Astrocyte of the spinal cord (primary cell): ENCODE measurements at regions not wholly inside any gene's neighbourhood (a gene's known extent, or its start where the extent isn't known, plus 50 kb on each side); places are given as distances from the start of the nearest gene placed in this dataset.
"Not testable (repeated sequence)": the region's sequence is repeated elsewhere in the genome, so short reads cannot be mapped to it uniquely, and the experiment has no call there.

ENCODE experiments used
- DNase-seq: peaks from one replicate; pipeline ENCODE4 v3.0.0; 2011; ENCODE audit warnings: low read depth, low spot score
- H3K4me3 ChIP-seq: 2 replicates; pipeline ENCODE4 v1.5.1; 2011; ENCODE audit warnings: low read depth, mild to moderate bottlenecking, low read length, moderate library complexity
- in situ Hi-C: cut with HindIII; loops from 2 replicates; pipeline ENCODE4 v1.10.0; 2017; ENCODE audit warnings: low sequenced_read_pairs
- TF ChIP-seq, protein P1 (sequence below): IDR thresholded peaks from 2 replicates; pipeline ENCODE4 v1.5.1; 2012; ENCODE audit warnings: low read depth, mild to moderate bottlenecking, low read length, inconsistent platforms

DNA sequence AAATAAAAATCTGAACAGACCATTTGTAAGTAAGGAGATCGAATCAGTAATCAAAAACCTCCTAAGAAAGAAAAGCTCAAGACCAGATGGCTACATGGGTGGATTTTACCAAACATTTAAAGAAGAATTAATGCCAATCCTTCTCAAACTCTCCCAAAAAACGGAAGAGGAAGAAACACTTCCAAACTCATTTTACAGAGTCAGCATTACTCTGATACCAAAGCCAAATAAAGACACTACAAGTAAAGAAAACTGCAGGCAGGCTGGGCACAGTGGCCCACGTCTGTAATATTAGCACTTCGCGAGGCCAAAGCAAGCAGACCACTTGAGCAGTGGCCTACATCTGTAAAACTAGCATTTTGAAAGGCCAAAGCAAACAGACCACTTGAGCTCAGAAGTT, 159.8 kb downstream of the DPY19L2 start:
- TF ChIP-seq, protein P1, sequence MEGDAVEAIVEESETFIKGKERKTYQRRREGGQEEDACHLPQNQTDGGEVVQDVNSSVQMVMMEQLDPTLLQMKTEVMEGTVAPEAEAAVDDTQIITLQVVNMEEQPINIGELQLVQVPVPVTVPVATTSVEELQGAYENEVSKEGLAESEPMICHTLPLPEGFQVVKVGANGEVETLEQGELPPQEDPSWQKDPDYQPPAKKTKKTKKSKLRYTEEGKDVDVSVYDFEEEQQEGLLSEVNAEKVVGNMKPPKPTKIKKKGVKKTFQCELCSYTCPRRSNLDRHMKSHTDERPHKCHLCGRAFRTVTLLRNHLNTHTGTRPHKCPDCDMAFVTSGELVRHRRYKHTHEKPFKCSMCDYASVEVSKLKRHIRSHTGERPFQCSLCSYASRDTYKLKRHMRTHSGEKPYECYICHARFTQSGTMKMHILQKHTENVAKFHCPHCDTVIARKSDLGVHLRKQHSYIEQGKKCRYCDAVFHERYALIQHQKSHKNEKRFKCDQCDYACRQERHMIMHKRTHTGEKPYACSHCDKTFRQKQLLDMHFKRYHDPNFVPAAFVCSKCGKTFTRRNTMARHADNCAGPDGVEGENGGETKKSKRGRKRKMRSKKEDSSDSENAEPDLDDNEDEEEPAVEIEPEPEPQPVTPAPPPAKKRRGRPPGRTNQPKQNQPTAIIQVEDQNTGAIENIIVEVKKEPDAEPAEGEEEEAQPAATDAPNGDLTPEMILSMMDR, result no peak
- DNase-seq, result no peak
- no peak overlapping the region for H3K4me3 ChIP-seq
- in situ Hi-C loops, result no loop called here

DNA sequence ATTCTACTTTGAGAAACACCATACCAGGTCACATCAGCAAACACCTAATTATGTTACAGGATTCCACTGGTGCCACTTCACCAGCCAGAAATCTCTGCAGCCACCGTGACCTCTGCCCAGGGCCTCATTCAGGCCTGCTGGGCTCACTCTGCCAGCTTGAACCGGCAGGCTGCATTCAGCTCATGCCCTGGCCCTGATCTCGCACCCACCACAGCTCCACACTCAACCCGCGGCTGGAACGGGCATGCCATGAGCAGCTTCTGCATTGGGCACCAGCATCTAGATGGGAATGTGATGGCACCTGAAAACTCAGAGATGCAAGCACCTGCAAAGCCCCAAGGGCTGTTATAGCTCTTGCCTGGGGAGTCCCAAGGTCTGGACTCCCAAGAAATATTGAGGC, 168.7 kb downstream of the DPY19L2 start:
- H3K4me3 ChIP-seq, result no peak overlapping the region
- no peak for DNase-seq
- in situ Hi-C loops, result no loop called here
- TF ChIP-seq, protein P1, result no peak

DNA sequence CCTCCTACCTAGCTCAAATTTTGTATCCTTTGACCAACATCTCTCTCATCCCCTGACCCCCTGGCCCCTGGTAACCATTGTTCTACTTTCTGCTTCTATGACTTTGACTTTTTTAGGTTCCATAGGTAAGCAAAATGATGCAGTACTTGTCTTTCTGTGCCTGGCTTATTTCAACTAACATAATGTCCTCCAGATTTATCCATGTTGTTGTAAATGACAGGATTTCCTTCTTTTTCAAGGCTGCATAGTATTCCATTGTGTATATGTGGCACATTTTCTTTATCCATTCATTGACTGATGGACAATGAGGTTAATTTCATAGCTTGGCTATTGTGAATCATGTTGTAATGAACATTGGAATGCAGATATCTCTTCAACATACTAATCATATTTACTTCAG, 170.1 kb downstream of the DPY19L2 start:
- DNase-seq, result no peak
- in situ Hi-C loops, result no loop called here
- TF ChIP-seq, protein P1, result no peak
- no peak overlapping the region for H3K4me3 ChIP-seq

DNA sequence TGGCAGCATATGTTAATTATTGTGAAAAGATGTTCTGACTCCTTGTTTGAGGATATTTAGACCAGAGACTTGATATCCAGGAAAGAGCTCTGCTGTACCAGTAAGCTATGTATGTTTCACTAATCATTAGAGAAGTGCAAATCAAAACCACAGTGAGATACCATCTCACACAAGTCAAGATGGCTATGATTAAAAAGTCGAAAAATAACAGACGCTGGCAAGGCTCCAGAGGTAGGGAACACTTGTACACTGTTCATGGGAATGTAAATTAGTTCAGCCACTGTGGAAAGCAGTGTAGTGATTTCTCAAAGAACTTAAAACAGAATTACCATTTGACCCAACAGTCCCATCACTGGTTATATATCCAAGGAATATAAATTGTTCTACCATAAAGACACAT, 171.6 kb downstream of the DPY19L2 start:
- no peak overlapping the region for H3K4me3 ChIP-seq
- TF ChIP-seq, protein P1, result no peak
- in situ Hi-C loops, result no loop called here
- no peak for DNase-seq

DNA sequence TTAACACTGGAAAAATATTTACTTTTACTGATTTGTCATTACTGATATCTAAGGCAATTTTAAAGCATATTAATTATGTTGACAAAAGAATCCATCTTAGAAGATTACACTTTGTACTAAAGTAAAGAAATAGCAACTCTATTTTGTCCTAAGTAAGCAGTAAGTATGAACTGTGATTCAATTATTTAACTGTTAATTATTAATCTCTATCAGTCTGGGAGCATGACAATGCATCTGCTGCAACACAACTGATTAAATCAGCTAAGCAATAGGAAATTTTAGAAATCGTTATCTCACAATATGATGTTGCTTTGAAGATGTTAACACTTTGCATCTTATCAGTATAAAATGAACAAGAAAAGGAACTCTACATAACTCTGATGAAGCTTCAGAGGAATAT, 172.3 kb downstream of the DPY19L2 start:
- no peak for DNase-seq
- TF ChIP-seq, protein P1, result no peak
- in situ Hi-C loops, result no loop called here
- no peak overlapping the region for H3K4me3 ChIP-seq

DNA sequence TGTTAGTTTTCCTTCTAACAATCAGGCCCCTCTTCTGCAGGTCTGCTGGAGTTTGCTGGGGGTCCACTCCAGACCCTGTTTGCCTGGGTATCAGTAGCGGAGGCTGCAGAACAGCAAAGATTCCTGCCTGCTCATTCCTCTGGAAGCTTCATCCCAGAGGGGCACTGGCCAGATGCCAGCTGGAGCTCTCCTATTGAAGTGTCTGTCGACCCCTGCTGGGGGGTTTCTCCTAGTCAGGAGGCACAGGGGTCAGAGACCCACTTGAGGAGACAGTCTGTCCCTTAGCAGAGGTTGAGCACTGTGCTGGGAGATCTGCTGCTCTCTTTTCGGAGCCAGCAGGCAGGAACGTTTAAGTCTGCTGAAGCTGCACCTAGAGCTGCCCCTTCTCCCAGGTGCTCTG, 174.9 kb downstream of the DPY19L2 start:
- in situ Hi-C loops, DNase-seq, H3K4me3 ChIP-seq: not testable (repeated sequence)

DNA sequence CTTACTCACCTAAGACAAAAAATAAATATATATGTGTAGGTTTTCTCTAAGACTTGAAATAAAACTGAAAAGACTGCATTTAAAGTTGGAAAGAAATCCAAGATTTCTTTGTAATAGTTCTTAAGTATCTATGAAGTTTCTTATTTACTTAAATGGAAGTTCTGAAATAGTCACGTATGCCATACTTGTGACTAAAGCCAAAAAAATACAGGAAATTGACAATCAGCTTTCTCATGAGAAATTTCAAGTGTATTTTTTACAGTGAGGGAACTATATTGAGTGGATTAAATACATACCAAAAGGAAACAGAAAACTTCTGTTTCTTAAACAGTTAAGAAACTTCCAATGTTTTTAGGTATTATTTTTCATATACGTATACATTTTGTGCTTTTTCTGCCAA, 188.1 kb downstream of the DPY19L2 start:
- in situ Hi-C loops, result no loop called here
- TF ChIP-seq, protein P1, result no peak
- peak; percentile 9 for DNase-seq
- no peak overlapping the region for H3K4me3 ChIP-seq
